ENCODE measurements at regions not wholly inside any gene's neighbourhood (a gene's known extent, or its start where the extent isn't known, plus 50 kb on each side); places are given as distances from the start of the nearest gene placed in this dataset.

DNA sequence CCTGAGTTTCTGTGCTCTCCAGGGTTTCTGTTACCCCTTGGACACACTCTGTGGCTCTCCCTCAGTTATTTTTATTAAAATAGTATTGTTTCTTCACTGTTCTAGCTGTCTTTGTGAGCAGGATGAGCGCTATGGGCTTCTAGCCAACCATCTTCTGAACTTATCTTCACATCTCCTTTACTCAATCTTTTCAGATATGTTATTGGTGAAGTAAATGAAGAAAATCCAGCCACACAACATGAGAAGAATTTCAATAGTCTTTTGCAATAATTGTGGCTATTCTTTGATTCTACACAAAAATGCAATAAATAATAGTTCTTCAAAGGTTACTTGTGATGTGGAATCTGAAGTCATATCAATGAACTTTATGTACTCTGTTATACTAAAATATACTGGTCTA is 80.3 kb upstream of the CAMK1G start:
- DNase-seq, result no peak

- DNase-seq, result no peak
Measured at GRCh38 chr1:209504571-209504970, 78.9 kb upstream of the CAMK1G start.

DNA sequence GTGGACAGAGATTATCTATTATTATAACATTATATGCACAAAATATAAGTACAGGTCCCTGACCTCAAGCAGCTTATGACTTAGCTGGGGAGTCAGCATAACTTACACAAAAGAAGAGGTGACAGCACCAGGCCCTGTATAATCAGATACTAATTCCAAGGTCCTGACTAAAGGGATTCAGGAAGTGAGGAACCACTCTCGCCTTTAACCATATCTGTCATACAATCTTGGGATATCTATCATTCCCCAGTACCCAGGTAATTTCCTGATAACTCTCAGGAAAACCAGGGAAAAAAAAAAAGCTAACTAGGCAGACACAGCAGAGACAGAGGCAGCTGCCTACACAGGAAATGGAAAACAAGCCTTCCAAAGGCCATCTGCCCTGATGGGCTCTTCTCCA is 78.5 kb upstream of the CAMK1G start:
- DNase-seq, result peak; percentile 54

DNA sequence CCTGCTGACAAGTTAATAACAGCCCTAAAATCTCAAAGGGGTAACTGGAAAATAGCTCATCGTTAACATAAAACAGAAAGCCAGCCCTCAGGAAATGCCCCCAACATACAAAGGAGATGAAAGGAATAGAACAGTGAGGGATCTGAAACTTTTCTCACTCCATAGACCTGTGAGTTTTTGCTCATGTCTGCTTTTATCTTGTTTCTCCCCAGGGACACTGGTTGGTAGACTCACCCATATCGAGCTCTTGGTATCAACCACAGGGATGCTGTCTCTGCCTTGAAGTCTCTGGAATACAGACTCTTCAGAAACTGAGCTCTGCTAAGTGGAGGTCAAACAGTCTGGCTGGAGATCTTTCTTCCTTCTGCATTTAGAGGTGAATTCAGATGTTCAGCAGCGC is 77.4 kb upstream of the CAMK1G start:
- DNase-seq, result no peak

GRCh38 chr1:209509039-209509438 is 74.5 kb upstream of the CAMK1G start:
- no peak for DNase-seq

GRCh38 chr1:209510063-209510462 is 73.5 kb upstream of the CAMK1G start:
- no peak for DNase-seq

GRCh38 chr1:209511169-209511568 is 72.3 kb upstream of the CAMK1G start:
- DNase-seq, result no peak

GRCh38 chr1:209512821-209513220 is 70.7 kb upstream of the CAMK1G start:
- no peak for DNase-seq

DNA sequence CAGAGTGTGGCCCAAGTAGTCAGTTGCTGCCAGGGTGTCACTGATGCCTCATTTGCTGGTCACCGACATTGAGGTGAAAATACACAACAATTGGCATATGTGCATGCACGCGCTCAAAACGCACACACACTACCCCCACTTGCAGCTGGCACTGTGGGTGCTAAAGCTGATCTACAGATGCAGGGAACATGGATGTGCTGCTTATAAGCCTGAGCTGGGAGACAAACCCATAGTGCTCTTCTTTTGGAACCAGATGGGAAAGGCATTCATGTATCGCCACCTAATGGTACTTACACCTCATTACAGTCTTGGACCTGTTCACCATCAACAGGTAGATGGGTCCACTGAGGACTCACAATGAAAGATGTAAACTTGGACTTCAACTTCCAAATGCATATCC is 70.3 kb upstream of the CAMK1G start:
- DNase-seq, result no peak

- no peak for DNase-seq
Measured at GRCh38 chr1:209516771-209517680, 66.5 kb upstream of the CAMK1G start.

DNA sequence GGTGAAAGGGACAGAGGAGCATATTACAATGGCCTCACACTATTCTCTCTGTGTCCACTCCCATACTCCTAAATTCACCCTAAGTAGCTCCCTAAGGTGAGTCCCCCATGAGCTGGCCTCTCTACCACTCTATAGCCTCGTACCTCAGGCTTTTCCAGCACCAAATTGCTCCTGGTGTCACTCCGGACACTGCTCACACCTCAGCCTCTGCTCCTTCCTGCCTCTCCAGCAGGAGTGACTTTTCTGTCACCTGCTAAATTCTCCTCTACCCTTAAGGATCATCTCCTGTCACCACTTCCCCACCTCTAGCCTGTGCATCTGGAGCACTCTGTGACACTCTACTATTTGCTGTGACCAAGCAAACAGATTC is 65.8 kb upstream of the CAMK1G start:
- DNase-seq, result no peak

GRCh38 chr1:209519786-209520185 is 63.7 kb upstream of the CAMK1G start:
- no peak for DNase-seq

GRCh38 chr1:209522826-209523225 is 60.7 kb upstream of the CAMK1G start:
- no peak for DNase-seq

- no peak for DNase-seq
Measured at GRCh38 chr1:209526137-209526536, 57.4 kb upstream of the CAMK1G start.

DNA sequence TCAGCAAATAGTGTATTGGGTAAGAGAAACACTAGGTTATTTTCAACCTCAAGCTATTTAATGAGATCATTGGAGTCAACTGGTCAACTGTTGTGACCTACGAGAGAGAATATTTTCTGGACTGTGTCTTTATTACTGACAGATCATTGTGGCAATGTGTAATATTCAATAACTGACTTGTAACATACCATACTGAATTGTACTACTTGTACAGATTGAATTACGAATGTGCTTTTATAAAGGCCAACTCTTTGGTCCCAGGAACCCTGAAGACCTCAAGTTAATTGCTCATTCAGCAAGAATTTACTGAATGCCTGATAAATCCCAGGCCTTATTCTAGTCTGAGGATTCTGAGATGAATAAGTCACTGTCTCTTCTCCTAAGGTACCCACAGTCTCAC is 56.1 kb upstream of the CAMK1G start:
- DNase-seq, result peak; percentile 75

DNA sequence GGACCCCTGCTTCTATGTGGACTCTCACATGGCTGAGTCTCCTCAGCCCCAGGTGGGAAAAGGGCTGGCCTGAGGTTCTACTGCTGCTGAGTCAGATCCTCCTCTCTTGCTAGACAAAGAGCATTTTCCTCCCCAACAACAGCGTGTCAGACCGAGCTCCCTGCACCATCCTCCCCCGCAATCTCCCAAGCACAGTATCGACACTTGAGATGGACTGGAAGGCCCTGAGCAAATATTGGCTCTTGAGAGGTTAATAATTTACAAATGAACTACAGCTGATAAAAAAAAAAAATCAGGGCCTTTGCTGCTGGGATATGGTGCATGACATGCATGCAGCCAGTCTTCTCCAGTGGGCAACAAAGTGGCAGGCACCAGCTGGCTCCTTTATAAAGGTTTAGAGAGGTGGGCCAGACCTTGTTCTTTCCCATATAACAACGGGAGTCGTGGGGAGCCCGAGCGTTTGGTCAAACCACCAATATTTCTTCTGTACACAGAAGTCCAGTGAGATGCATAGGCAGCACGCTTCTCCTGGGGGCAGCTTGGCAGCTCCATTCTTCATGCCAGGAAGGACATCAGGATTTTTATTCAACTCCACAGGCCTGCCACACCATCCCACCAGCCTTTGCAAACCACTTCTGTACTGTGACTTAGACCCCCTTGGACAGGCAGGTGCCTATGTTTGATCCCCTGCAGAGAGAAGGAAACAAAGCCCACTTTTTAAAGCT is 55.4 kb upstream of the CAMK1G start:
- DNase-seq, result peak; percentile 97

DNA sequence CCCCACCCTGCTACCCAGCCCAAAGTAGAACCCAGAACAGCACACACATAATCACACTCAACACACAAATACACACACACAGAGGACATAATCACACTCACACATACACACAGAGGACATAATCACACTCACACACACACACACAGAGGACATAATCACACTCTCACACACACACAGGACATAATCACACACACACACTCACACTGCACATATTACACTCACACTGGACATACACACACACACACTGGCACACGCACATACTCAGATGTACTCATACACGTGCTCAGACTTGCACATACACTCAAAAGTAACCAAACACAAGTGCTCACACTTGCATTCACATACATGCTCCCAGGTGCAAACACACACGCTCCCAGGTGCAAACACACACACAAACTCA is 54.3 kb upstream of the CAMK1G start:
- DNase-seq, result no peak

DNA sequence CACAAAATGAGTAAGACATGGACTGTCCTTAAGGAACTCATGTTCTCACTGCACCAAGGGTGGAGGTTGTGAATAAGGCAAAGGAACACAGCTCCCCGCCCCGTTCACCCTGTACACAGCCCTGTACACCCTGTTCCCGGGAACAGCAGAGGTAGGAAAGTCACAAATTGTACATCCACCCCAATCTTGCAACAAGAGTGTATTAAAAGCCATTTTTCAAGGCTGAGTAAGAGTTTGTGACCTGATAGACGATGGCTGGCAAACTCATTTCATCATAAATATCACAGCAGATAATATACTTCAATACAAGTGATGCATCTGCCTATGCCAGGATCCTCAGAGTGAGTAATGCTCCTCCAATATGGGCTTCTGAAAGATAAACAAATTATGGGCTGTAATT is 52.5 kb upstream of the CAMK1G start:
- no peak for DNase-seq

DNA sequence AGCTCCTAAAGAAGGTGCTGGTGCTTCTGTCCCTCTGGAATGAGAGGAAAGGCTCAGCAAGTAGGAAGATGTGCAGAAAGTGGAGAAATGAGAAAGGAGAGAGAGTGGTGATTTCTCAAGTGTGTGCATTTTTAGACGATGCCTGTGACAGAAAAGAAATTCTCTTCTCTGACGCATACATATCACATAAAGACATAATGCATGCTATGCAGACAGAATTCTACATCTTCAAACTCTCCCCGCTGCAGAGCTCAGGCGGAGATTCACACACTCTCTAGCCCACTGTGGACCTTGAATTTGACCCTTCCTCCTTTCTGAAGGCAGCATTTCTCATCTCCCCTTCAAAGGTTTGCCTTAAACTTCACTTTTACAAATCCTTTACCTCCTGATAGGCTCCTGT is 52.0 kb upstream of the CAMK1G start:
- DNase-seq, result no peak
